ENCODE measurements at regions not wholly inside any gene's neighbourhood (a gene's known extent, or its start where the extent isn't known, plus 50 kb on each side); places are given as distances from the start of the nearest gene placed in this dataset.

DNA sequence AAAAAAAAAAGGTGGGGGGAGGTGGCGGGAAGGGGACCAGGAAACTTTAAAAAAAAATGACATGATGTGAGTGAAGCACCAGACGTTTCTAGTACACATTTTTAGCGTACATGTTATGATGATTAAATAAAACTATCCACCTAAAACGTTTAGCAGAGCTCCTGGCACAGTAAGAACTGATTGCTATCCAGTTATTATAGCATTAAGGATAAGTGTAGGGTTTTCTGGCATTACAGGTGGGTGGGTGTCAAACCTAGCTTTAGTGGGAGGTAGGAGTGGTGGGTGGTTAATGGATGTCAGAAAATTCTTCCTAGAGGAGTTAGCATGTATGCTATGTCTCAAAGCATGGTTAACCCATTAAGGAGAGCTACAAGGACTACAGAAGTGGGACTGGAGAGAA, 2329.5 kb downstream of the MAT2B start:
- no peak for TF ChIP-seq EZH2phosphoT487 (IDR thresholded peaks at IDR 0.05; ENCODE audit: low read depth, severe bottlenecking, unreplicated experiment)
- TF ChIP-seq, protein P1, sequence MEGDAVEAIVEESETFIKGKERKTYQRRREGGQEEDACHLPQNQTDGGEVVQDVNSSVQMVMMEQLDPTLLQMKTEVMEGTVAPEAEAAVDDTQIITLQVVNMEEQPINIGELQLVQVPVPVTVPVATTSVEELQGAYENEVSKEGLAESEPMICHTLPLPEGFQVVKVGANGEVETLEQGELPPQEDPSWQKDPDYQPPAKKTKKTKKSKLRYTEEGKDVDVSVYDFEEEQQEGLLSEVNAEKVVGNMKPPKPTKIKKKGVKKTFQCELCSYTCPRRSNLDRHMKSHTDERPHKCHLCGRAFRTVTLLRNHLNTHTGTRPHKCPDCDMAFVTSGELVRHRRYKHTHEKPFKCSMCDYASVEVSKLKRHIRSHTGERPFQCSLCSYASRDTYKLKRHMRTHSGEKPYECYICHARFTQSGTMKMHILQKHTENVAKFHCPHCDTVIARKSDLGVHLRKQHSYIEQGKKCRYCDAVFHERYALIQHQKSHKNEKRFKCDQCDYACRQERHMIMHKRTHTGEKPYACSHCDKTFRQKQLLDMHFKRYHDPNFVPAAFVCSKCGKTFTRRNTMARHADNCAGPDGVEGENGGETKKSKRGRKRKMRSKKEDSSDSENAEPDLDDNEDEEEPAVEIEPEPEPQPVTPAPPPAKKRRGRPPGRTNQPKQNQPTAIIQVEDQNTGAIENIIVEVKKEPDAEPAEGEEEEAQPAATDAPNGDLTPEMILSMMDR (IDR thresholded peaks at IDR 0.05; ENCODE audit: poor library complexity): no peak

Measured in hepatocyte (in vitro differentiated cells).